ENCODE measurements at regions not wholly inside any gene's neighbourhood (a gene's known extent, or its start where the extent isn't known, plus 50 kb on each side); places are given as distances from the start of the nearest gene placed in this dataset.

GRCh38 chr12:25835385-25835784 is 123.1 kb upstream of the RASSF8 start:
- Histone ChIP-seq H3K27ac (no peak overlapping the region), H3K4me1 (no peaks in the 10 kb centered on the region), H3K4me3 (no peak overlapping the region), H3K9me3 (no peaks in the 10 kb centered on the region), H3K36me3 (no peaks in the 10 kb centered on the region), H3K27me3 (no peaks in the 10 kb centered on the region)
- intact Hi-C loops (cut with DNase I): no loop called here
- ATAC-seq (no peak), DNase-seq (no peak)
- no peak for TF ChIP-seq CTCF (IDR thresholded peaks at IDR 0.05)

GRCh38 chr12:25838007-25838406 is 120.5 kb upstream of the RASSF8 start:
- intact Hi-C loops (cut with DNase I): no loop called here
- no peaks in the 10 kb centered on the region for H3K9me3 ChIP-seq
- DNase-seq (no peak), ATAC-seq (no peak)
- H3K4me1 ChIP-seq: no peaks in the 10 kb centered on the region
- no peaks in the 10 kb centered on the region for H3K27me3 ChIP-seq
- H3K4me3 ChIP-seq: no peak overlapping the region
- no peaks in the 10 kb centered on the region for H3K36me3 ChIP-seq
- TF ChIP-seq CTCF (IDR thresholded peaks at IDR 0.05): no peak
- no peak overlapping the region for H3K27ac ChIP-seq

GRCh38 chr12:25839470-25839869 is 119.0 kb upstream of the RASSF8 start:
- Histone ChIP-seq H3K4me3 (no peak overlapping the region), H3K27ac (no peak overlapping the region), H3K4me1 (no peaks in the 10 kb centered on the region), H3K36me3 (no peaks in the 10 kb centered on the region), H3K27me3 (no peaks in the 10 kb centered on the region), H3K9me3 (no peaks in the 10 kb centered on the region)
- ATAC-seq: no peak
- no peak for DNase-seq
- TF ChIP-seq CTCF (IDR thresholded peaks at IDR 0.05): no peak
- intact Hi-C loops (cut with DNase I): no loop called here

- Histone ChIP-seq H3K36me3 (no peaks in the 10 kb centered on the region), H3K27me3 (no peaks in the 10 kb centered on the region), H3K9me3 (no peaks in the 10 kb centered on the region), H3K4me1 (no peaks in the 10 kb centered on the region), H3K4me3 (no peak overlapping the region), H3K27ac (no peak overlapping the region)
- ATAC-seq (no peak), DNase-seq (no peak)
- TF ChIP-seq CTCF (IDR thresholded peaks at IDR 0.05): no peak
- intact Hi-C loops (cut with DNase I): no loop called here
These were observed 117.6 kb upstream of the RASSF8 start for GRCh38 chr12:25840678-25841465.

GRCh38 chr12:25842254-25842653 is 116.2 kb upstream of the RASSF8 start:
- intact Hi-C loops (cut with DNase I): no loop called here
- ATAC-seq: no peak

More at GRCh38 chr12:25842254-25842653, 116.2 kb upstream of the RASSF8 start:
- H3K27me3 ChIP-seq: no peaks in the 10 kb centered on the region
- no peak overlapping the region for H3K4me3 ChIP-seq
- no peak for DNase-seq
- H3K9me3 ChIP-seq: no peaks in the 10 kb centered on the region
- no peak for TF ChIP-seq CTCF (IDR thresholded peaks at IDR 0.05)
- H3K27ac ChIP-seq: no peak overlapping the region
- no peaks in the 10 kb centered on the region for H3K36me3 ChIP-seq
- no peaks in the 10 kb centered on the region for H3K4me1 ChIP-seq
